IPS DF 19.7 (cell line): ENCODE measurements at regions not wholly inside any gene's neighbourhood (a gene's known extent, or its start where the extent isn't known, plus 50 kb on each side); places are given as distances from the start of the nearest gene placed in this dataset.

Experiments
- DNase-seq: peaks from one replicate; pipeline ENCODE4 v3.0.0-alpha.2; 2013; ENCODE audit warnings: low read depth, low spot score

DNA sequence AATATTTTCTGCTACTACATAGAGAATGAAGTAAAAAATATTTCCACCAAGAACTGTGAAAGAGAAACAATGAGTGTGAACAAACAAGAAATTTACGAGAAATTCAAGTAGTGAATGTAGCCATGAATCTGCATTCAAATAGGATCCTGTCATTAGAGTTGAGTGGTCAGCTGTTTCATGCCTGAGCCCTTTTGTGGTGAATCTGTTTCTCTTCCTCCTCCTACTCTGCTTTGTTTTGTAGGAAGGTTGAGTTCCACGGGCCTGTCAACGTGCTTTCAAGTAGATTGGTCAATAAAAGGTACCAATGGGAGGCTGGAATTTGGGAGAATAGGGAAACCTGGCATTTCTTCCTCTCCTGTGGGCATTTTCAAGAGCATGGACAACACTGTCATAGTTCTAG lies 1749.6 kb upstream of the FLRT2 start:
- DNase-seq = no peak

DNA sequence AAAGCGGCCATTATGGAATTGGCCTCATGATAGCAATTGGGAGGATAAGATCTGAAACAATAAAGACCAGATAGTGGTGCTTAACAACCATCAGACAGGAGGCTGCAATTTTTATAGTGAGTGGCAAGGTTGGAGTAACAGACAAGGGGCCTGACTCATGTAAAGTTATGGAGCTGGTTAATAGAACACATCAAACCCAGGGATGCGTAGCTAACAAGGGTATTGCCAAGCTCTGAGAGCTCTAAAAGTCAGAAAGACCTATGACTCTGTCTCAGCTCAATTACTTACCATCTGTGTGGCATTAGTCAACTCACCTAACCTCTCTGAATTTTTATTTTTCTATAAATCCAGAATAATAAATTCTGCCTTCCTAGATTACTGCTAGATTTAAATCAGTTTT lies 1731.5 kb upstream of the FLRT2 start:
- no peak for DNase-seq

DNA sequence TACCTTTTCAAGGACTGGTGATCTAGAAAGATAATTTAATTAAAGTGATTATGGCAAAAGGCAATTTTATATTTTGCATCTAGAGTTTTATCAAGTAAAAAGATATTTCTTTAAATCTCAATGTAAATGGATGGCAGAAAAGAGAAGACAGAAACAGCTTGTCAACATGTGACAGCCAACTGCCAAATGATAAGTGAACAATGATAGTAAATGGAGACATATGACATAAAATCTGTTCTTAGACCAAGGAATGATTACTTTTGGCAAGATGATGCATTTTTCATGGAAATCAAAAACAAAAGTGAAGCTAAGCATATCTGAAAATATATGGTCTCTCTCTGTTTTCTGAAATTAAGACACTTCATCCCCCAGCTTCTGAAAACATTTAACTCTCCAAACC lies 1730.7 kb upstream of the FLRT2 start:
- no peak for DNase-seq

DNA sequence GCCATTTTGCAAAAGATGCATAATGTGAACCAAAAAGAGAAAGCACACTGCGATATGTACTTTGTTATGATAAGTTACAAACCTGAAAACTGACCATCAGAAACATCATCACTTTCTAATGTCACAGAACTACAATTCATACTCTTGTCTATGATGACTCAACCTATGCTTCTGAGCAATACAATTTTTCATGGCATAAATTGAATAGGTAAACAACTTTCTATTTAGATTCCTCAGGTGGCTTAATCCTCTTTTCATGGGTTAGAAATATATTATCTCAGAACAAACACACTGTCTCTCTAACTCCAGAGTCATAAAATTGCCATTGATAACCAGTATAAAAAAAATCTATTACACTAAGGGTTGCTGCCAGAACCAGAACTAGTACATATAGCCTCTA lies 1715.0 kb upstream of the FLRT2 start:
- DNase-seq = no peak

DNA sequence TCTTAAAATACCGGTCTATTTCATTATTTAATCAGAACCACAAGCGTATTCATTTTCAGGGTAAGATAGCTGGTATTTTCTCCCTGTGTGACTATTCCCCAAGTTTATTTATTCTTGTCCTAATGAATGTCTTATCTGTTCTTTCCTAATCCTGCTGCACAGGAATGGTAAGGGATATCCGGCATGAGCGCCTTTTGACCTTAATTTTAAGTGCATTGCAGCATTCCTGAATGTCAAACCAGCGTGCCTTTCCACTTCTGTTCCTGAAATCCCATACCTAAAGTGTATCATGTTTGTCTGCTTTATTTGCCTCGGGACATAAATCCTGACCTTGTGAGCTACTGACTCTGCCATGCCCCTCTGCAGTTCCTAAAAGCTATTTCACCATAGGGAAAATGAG lies 1713.2 kb upstream of the FLRT2 start:
- no peak for DNase-seq

DNA sequence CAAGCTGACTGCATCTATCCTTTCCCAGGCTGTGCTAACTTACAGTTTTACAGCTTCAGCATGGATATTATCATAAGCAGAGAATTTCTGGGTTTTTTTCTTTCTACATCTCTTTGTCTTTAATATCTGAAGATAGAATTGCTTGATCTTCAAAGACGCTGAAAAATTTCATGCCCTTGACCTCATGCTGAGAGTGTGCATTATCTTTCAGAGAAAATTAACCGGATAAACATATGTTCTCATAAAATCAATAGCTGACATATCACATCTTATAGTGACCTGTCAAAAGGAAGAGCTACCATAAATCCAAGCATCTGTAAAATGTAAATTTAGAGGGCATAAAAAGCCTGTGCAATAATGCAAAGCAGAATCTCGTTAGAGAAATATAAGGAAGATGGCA lies 1704.1 kb upstream of the FLRT2 start:
- DNase-seq = no peak

DNA sequence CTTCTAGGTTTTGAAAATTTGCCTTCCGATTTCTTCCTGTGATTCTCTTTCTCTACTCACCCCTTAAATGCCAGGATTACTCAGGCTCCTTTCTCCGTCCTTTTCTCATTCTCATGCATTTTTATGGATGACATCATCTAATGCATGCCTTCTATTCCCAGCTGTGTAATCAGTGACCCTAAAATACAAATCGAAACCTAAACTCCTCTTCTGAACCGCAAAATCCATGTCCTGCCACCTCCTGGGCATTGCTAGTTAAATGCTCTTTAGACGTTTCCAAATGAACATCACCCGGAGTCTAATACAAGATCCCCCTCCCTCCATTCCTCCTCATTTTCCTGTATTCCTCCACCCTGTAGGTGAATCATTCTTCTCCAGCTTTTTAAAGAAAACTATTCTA lies 1703.1 kb upstream of the FLRT2 start:
- DNase-seq = no peak

DNA sequence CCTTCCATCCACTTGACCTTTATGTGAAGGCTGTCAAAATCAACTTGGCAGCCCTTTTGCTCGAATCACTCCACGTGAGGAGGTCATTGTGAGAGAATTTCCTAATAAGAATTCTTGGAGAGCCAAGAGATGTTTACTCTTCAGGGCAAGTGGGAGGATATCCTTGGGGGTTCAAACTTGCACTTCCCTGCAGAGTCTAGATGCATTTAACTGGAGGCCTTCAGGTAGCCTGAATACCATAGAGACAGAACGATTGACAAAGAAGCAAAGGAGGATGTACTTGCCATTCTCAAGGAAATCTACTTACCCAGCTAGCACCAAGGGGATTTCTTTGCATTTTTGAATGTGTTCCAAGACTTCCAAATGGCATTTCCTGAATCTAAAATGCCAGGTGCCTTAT lies 1702.6 kb upstream of the FLRT2 start:
- no peak for DNase-seq

DNA sequence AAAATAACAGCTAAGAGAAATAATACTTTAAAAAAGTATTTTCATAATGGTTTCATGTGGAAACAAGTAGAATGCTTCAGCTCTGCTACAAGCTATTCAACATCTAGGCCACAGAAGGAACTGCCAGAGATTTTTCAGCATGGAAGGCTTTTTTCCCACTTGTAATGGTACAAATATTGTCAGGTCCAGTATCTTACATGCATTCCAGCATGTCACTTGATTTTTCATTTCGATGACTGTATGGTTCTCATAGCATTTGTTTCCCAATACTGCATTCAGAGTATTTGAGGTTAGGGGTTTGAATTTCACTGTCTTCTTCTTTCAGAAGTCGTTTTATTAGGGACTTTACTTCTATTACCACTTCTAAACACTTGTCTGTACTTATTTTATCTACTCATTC lies 1701.5 kb upstream of the FLRT2 start:
- no peak for DNase-seq

DNA sequence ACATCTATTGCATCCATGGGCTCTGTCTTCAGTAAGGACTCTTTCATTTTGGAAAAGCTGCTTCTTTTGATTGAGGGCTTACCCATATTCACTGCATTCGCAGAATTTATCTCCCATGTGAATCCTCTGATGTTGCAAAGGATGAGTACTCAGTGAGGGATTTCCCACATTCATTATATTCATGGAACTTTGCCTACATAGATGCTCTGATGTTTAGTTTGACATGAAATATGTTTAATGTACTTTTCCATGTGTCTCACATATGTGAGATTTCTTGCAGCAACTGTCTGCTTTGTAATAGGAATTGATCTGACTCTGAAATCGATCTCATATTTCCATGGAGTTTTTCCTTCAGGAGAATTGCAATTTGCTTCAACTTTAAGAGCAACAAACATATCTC lies 1699.6 kb upstream of the FLRT2 start:
- DNase-seq = no peak

DNA sequence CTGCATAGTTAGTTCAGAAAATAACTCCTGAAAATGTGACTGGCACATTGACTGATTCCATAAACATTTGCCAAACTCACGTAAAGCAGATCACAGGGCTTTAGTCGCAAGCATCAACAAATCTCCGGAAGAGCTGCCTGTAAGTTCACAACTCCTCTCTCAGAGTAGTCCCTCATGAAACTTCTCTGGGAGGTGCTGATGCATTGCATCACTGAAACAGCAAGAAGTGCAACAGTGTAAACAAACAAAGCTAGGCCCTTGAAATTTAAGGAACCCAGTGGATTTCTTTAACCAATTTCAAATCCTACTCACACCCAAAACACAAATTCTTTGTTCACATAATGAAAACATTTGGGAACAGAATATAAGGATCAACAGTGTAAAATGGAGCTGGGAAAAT lies 1691.7 kb upstream of the FLRT2 start:
- DNase-seq = no peak

DNA sequence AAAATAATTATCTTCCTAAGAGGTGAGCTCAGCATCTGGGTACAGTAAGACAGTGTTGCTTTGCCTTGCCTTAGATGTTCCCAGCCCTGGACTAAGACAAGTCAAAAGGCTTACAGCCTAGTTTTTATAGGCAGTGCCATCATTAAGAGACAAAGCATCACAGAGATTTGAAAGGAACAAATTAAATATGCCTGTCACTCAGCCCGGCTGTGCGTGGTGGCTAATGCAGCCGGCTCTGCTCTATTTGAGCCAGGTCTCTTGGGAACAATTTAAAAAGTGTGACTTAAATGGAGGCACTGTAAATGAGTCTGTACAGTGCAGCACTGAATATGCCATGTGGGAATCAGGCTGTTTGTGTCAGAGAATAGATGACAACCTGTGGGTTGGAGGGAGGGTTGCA lies 1687.4 kb upstream of the FLRT2 start:
- DNase-seq = no peak

DNA sequence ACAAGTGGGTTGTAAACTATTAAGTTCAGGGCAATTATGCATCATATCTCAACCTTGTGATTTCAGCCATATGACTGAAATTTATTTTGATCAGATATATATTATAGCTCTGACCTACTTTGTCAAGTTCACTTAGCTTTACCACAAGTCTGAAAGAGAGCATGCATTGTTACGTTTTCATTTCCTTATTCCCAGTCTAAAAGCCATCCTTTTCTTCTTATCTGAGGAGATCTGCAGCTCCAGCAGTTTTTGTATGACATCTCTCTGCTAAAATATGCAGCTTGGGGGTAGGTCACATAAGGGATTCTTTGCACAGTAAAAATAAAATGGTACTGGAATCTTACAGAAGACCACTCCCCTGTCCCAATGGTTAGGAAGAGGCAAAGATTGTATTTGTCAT lies 1682.8 kb upstream of the FLRT2 start:
- no peak for DNase-seq

DNA sequence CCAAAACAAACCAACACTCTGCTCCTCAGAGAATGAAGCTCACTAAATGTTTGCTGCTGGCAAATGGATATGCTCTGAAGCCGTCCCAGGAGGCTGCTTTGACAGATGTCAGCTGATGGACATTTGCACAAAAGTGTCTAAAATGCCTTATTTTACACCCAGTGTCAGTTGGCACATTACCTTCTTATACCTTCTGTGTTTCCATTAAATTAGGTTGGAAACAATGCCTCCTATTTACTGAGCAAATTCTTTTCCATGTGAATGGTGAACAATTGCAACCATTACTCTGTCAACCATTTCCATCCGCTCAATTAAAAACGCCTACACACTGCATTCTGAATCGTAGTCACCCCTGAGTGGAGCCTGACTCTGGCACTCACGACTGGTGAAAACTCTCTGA lies 1679.9 kb upstream of the FLRT2 start:
- no peak for DNase-seq

DNA sequence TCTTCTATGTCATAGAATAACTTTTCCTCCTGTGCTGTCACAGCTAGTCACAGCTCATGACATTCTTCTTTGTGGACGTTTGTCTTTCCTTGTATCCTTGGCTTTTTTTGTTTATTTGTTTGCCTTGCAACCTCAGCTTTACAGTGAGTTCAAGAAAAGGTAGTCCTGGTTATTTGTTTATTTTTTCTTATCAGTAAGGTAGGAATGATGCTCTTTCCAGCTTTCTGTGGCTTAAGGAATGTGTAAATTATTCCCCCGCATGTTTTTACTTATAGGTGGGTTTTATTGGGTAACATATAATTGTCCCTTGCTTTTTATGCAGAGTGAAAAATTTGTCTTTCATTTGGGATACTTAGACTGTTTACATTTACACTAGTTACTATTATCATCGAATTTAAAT lies 1673.6 kb upstream of the FLRT2 start:
- DNase-seq = no peak

DNA sequence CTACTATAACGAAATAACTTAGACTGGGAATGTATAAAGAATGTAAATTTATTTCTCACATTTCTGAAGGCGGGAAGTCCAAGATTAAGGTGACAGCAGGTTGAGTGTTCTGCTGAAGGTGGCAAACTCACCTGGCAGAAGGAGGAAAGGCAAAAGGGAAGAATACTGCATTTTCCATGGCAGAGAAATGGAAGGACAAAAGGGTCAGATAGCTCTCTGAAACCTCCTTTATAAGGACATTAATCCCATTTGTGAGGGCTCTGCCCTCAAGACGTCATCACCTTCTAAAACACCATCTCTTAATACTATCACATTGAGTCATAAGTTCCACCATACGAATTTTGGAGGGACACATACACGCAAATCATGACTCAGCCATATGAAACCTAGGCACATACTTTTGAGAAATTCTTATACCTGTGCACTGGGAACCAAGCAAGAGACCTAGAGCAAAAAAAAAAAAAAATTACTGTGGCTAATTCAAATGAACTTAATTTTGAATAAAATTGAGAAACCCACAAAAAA lies 1669.3 kb upstream of the FLRT2 start:
- no peak for DNase-seq

DNA sequence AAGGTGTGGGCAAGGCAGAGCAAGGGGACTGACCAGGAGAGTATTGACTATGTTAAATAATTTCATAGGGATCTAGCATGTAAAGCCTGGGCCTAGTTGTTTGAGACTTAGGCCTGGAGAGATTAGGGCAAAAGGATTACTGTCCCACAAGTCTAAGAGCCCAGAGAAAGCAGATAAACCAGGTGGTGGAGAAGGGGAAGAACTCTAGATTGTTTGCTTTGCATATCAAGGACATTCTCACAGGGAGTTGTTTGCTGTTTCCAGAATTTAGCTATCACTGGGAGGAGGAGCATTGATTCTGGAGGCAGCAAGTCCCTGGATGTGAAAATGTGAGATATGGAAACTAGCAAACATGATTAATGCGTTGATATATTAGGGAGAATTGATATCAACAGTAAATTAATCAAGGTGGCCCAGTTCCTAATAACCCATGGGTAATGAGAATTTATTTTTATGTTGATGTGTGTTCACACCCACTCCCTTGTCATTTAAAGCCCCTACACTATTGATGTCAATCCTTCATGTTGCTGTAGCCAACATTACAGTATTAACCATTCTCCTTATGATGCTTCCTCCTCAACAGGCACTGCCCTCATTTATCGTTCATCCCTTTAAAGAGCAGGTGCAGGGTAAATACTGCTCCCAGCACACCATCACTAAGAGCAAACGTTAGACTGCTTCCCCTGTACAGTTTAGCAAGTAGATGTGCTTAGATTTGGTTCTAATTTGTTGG lies 1666.7 kb upstream of the FLRT2 start:
- DNase-seq = no peak

DNA sequence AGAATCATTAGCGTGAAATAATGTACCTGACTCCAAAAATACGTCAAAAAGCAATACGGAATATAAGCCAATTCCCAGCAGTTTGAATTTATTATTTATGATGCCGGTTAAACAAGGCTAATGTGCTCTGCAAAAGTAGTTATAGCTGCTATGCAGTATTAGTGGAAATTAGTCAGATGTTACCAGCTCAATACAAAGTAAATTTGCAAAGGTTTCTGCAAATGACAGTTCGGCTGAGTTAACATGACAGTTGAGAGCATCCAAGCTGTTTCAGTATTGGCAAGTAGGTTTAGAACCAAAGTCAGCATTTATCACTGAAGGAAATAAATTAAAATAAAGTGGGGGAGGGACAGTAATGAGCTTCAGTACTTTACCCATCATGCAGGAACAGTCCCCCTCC lies 1665.8 kb upstream of the FLRT2 start:
- no peak for DNase-seq

DNA sequence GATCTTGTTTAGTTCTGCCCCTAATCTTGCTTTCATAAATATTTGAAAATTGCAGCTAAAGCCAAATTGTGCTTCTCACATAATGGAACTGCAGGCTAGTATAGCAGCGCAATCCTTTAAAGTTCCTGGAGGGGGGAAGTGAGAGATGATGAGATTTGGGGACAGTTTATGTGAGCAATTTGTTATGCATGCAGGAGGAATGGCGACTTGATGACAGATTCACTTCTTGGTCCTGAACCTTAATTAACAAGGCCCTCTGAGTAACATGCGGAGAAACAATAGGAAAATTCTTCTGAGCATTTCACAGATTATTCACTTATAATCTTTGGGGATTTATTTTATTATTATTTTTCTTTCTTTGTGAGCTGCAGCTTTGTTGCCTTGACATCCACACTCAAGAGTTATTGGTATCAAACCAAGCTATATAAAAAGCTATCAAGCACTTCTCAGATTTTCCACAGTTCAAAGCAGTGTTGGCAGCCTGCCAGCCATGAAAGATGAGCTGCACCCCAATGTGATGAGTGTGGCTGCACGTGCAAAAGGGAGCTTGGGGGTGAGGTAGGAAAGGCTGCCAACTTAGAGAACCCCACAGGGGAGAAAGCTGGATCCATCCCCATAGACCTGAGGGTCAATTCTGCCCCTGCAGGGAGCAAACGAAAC lies 1662.2 kb upstream of the FLRT2 start:
- DNase-seq = no peak

DNA sequence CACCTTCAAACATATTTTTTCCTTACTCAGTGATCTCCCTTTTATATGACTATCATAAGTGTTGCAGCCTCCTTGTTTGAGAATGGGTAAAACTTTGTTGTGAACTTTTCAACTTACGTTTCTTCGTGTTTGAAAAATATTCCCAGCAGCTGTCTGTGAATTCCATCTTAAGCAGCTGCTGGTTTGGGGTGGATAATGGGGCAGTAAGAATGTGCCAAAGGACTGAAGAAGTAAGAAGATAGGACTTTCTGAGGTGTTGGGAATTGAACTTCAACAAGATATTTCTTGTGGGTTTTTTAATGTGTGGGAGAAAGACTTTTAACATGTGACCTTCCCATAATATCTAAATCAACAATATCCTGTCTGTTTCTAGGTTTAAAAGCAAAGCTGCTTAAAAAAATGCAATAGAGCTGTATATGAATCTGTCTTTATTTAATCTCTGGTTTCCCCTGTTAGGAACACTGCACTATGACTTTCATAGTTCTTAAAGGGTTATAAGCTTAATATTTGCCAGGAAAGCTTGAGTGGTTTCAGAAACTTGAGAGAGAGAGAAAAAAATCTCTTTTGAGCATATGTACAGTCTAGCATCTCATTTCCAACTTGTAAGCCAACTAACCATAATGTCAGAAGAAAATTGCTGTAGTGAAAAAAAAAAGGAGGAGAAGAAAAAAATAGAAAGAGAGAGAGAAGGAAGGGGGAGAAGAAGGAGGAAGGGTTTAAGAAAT lies 1659.2 kb upstream of the FLRT2 start:
- no peak for DNase-seq

DNA sequence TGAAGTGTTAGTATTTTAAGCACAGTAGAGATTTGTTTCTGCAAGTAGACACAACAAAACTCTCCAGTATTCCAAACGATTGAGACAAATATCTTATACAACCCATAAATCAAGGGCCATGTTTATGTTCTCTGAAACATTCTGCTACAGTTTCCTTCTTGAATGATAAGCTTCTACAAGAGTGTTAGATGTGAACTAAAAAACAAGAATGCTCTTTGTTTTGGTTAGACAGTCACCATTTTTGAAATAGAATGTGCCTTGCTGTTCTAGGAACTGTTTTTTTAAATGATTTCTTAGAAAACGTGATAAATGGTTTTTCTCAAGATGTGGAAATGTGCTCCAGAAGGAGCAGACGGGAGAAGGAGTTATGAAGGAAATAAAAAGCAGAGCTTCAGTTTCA lies 1656.3 kb upstream of the FLRT2 start:
- no peak for DNase-seq

DNA sequence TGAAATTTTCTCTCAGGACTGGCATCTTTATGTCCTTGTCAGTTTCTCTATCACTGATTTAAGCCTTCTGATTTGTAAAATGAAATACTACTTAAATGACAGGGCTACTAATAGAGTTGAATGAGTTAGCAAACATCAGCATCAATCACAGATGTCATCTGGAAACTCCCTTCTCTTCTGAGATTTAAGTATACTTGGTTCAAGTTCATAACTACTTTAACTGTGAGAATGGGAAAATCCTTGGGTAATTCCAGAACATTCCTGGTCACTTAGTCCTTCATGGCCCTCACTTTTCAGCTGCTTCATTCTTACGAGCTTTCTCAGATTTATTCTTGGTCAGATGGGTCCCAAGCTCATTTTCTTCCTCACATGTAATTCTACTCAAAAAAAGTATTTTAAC lies 1655.3 kb upstream of the FLRT2 start:
- DNase-seq = no peak

DNA sequence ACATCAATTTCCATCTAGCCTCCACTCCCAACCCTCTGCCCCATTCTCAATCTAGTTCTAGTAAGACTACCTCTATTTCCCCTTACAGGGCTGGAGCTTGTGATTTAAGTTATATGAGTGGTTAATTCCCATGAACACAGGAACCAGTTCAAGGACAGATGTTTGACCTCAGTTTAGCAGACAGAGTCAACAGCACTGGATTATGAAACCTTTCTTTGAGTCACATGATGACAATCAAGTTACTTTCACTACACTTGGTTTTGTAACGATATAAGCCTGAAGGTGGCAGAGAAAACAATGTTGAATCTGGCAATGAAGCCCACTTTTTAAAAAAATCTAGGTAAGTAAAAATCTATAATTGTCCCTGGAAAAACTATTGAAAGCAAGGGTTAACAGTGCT lies 1646.2 kb upstream of the FLRT2 start:
- DNase-seq = no peak
